HEK293 (cell line): ENCODE measurements at regions not wholly inside any gene's neighbourhood (a gene's known extent, or its start where the extent isn't known, plus 50 kb on each side); places are given as distances from the start of the nearest gene placed in this dataset.

Source experiments
- CTCF ChIA-PET: fragments of 350-600 bp; formaldehyde crosslinking; extraction: SDS; loops from one replicate; lab custom pipeline; 2021; ENCODE audit warnings: antibody characterized with exemption; lab: Yijun Ruan, JAX
- POLR2A ChIA-PET: fragments of 300-600 bp; formaldehyde crosslinking; extraction: SDS; loops from one replicate; lab custom pipeline; 2020; ENCODE audit warnings: antibody characterized with exemption, inconsistent platforms; lab: Yijun Ruan, JAX
- H3K27ac ChIP-seq: fragments of 200-500 bp; sonication (Bioruptor generic); 2 replicates; pipeline ENCODE4 v1.5.1; 2014; ENCODE audit warnings: low read depth, low read length, control low read depth, inconsistent platforms; ENCODE audit errors: extremely low read depth
- H3K36me3 ChIP-seq, 2 experiments: fragments of 200-500 bp in 1 of 2; sonication (Bioruptor generic) in 1 of 2; 1 replicate in 1 of 2; 2 replicates in 1 of 2; pipeline ENCODE4 v1.5.1; 2014 to 2017; ENCODE audit warnings: inconsistent platforms in 2 of 2, low read length in 2 of 2; ENCODE audit not compliant: control insufficient read depth in 2 of 2, insufficient read depth in 1 of 2
- H3K4me1 ChIP-seq: fragments of 200-500 bp; sonication (Bioruptor generic); 2 replicates; pipeline ENCODE4 v1.5.1; 2014; ENCODE audit warnings: mild to moderate bottlenecking, low read length, inconsistent platforms; ENCODE audit not compliant: control insufficient read depth, insufficient read depth
- H3K4me3 ChIP-seq: 2 replicates; pipeline ENCODE4 v1.5.1; 2011; ENCODE audit warnings: low read depth, mild to moderate bottlenecking, control low read depth, low read length, moderate library complexity
- H3K9me3 ChIP-seq: fragments of 200-500 bp; sonication (Bioruptor generic); 2 replicates; pipeline ENCODE4 v1.5.1; 2014; ENCODE audit warnings: low read depth, low read length, inconsistent platforms; ENCODE audit not compliant: control insufficient read depth, insufficient read depth
- CTCF ChIP-seq: fragments of 450-650 bp; formaldehyde crosslinking; IDR thresholded peaks from 2 replicates; pipeline ENCODE4 v1.5.1; 2016; ENCODE audit warnings: missing biosample characterization, missing genetic modification characterization
- GLIS2 ChIP-seq: fragments of 450-650 bp; formaldehyde crosslinking; IDR thresholded peaks from 2 replicates; pipeline ENCODE4 v1.5.1; 2016; ENCODE audit warnings: missing biosample characterization, missing genetic modification characterization
- REPIN1 ChIP-seq: fragments of 450-650 bp; formaldehyde crosslinking; IDR thresholded peaks from 2 replicates; pipeline ENCODE4 v1.5.1; 2017; ENCODE audit warnings: missing biosample characterization, missing genetic modification characterization, low read depth
- SCRT2 ChIP-seq: fragments of 450-650 bp; formaldehyde crosslinking; IDR thresholded peaks from 2 replicates; pipeline ENCODE4 v1.5.1; 2016; ENCODE audit warnings: missing biosample characterization, missing genetic modification characterization
- TRIM28 ChIP-seq: IDR thresholded peaks from 2 replicates; pipeline ENCODE4 v1.6.1; 2011; ENCODE audit warnings: low read length, control low read depth, borderline replicate concordance
- ZBTB44 ChIP-seq: fragments of 450-650 bp; IDR thresholded peaks from 2 replicates; pipeline ENCODE4 v1.5.1; 2018; ENCODE audit warnings: missing biosample characterization, mild to moderate bottlenecking, missing genetic modification characterization
- ZFP37 ChIP-seq: fragments of 450-650 bp; formaldehyde crosslinking; IDR thresholded peaks from 2 replicates; pipeline ENCODE4 v1.5.1; 2016; ENCODE audit warnings: missing biosample characterization, missing genetic modification characterization
- ZNF114 ChIP-seq: fragments of 450-650 bp; formaldehyde crosslinking; IDR thresholded peaks from 2 replicates; pipeline ENCODE4 v1.5.0; 2017; ENCODE audit warnings: missing biosample characterization, missing genetic modification characterization
- ZNF140 ChIP-seq: fragments of 450-650 bp; formaldehyde crosslinking; IDR thresholded peaks from 2 replicates; pipeline ENCODE4 v1.5.1; 2016; ENCODE audit warnings: missing biosample characterization, missing genetic modification characterization
- ZNF174 ChIP-seq: fragments of 450-650 bp; formaldehyde crosslinking; IDR thresholded peaks from 2 replicates; pipeline ENCODE4 v1.5.0; 2017; ENCODE audit warnings: missing biosample characterization, mild to moderate bottlenecking, missing genetic modification characterization
- ZNF202 ChIP-seq: fragments of 450-650 bp; formaldehyde crosslinking; IDR thresholded peaks from 2 replicates; pipeline ENCODE4 v1.5.1; 2016; ENCODE audit warnings: missing biosample characterization, missing genetic modification characterization, borderline replicate concordance
- ZNF266 ChIP-seq: fragments of 450-650 bp; formaldehyde crosslinking; IDR thresholded peaks from 2 replicates; pipeline ENCODE4 v1.5.1; 2016; ENCODE audit warnings: missing biosample characterization, missing genetic modification characterization, low read depth
- ZNF660 ChIP-seq: fragments of 450-650 bp; IDR thresholded peaks from 2 replicates; pipeline ENCODE4 v1.5.1; 2018; ENCODE audit warnings: missing biosample characterization, mild to moderate bottlenecking, missing genetic modification characterization
- ZNF670 ChIP-seq: fragments of 450-650 bp; formaldehyde crosslinking; IDR thresholded peaks from 2 replicates; pipeline ENCODE4 v1.5.1; 2016; ENCODE audit warnings: missing biosample characterization, missing genetic modification characterization, low read depth
- ZNF785 ChIP-seq: fragments of 450-650 bp; formaldehyde crosslinking; IDR thresholded peaks from 2 replicates; pipeline ENCODE4 v1.5.1; 2016; ENCODE audit warnings: missing biosample characterization, missing genetic modification characterization
- ZNF837 ChIP-seq: fragments of 450-650 bp; formaldehyde crosslinking; IDR thresholded peaks from 2 replicates; pipeline ENCODE4 v1.5.1; 2016; ENCODE audit warnings: missing biosample characterization, missing genetic modification characterization
- TF ChIP-seq, protein P1 (sequence below): fragments of 450-650 bp; formaldehyde crosslinking; conservative IDR thresholded peaks from 2 replicates; pipeline ENCODE4 v1.5.1; 2016; ENCODE audit warnings: low read depth, missing biosample characterization, missing genetic modification characterization

DNA sequence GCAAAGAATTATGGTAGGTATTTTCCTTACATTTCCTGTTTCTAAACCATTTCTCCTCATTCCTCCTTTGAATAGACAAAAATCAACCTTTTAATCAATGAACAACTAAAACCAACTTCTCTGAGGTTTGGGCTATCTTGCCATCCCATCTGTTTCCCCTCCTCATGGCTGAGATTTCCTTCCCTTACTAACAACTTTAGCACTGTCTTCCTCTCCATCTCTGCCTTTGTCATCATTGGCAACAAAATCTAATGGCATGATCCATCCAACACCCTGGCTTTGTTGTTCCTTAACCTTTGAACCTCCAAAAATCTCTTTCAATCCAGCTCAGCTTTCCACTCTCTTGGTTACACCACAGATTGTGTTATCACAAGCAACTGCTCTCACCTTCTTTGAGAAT is 95.3 kb upstream of the FAM136A start:
- no peaks in the 10 kb centered on the region for H3K9me3 ChIP-seq
- POLR2A ChIA-PET: no interaction called here
- TF ChIP-seq ZFP37 (tag by site-specific recombination) (no peak), CTCF (no peak), ZNF837 (tag by site-specific recombination) (no peak), ZNF266 (tag by site-specific recombination) (no peak), TRIM28 (no peak), GLIS2 (tag by site-specific recombination) (no peak), SCRT2 (tag by site-specific recombination) (no peak), REPIN1 (no peak)
- TF ChIP-seq, all 188 proteins: peak for 0
- CTCF ChIA-PET: interaction anchor here (1.9 kb wide), 1 partner anchor 57 kb away, joined by 5 read pairs; no protein-coding TSS in a partner anchor
- Histone ChIP-seq H3K36me3 (no peaks in the 10 kb centered on the region), H3K4me1 (no peaks in the 10 kb centered on the region), H3K4me3 (no peak overlapping the region), H3K27ac (no peak overlapping the region)

GRCh38 chr2:70396612-70397011 is 94.7 kb upstream of the FAM136A start:
- H3K9me3 ChIP-seq: no peaks in the 10 kb centered on the region
- no peak for TF ChIP-seq ZNF660 (tag by site-specific recombination)
- no peaks in the 10 kb centered on the region for H3K4me1 ChIP-seq
- H3K27ac ChIP-seq: no peak overlapping the region
- H3K4me3 ChIP-seq: no peak overlapping the region
- ChIA-PET CTCF (interaction anchor here (1.9 kb wide), 1 partner anchor 56 kb away, joined by 5 read pairs; no protein-coding TSS in a partner anchor), POLR2A (interaction anchor here (0.7 kb wide), 1 partner anchor 371 kb away, joined by 5 read pairs; the partner anchor contains the start of gene ADD2)
- no peaks in the 10 kb centered on the region for H3K36me3 ChIP-seq

DNA sequence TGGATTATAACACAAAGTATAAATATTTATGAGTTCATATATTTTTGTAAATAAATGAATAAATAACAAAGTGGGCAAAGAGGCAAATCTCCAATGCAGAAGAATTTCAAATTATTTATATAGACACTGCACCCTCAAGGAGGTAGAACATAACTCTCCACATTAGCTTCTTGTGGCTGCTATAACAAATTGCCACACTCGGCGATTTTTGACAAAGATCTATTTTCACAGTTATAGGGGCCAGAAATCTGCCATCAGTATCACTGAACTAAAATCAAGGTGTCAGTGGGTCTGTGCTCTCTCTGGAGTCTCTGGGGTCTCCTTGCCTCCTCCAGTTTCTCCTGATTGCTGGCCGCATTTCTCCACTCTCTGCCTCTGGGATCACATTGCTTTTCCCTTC is 92.0 kb upstream of the FAM136A start:
- no peaks in the 10 kb centered on the region for H3K36me3 ChIP-seq
- H3K27ac ChIP-seq: no peak overlapping the region
- ChIA-PET CTCF (interaction anchor here (0.7 kb wide), 1 partner anchor 53 kb away, joined by 3 read pairs; no protein-coding TSS in a partner anchor), POLR2A (no interaction called here)
- no peak overlapping the region for H3K4me3 ChIP-seq
- no peaks in the 10 kb centered on the region for H3K9me3 ChIP-seq
- no peaks in the 10 kb centered on the region for H3K4me1 ChIP-seq
- TF ChIP-seq ZNF174 (tag by site-specific recombination) (no peak), ZNF114 (tag by site-specific recombination) (no peak), ZNF140 (tag by site-specific recombination) (no peak), ZNF785 (tag by site-specific recombination) (no peak), ZNF670 (tag by site-specific recombination) (no peak), ZNF202 (no peak), ZBTB44 (tag by site-specific recombination) (no peak)
- TF ChIP-seq, protein P1, sequence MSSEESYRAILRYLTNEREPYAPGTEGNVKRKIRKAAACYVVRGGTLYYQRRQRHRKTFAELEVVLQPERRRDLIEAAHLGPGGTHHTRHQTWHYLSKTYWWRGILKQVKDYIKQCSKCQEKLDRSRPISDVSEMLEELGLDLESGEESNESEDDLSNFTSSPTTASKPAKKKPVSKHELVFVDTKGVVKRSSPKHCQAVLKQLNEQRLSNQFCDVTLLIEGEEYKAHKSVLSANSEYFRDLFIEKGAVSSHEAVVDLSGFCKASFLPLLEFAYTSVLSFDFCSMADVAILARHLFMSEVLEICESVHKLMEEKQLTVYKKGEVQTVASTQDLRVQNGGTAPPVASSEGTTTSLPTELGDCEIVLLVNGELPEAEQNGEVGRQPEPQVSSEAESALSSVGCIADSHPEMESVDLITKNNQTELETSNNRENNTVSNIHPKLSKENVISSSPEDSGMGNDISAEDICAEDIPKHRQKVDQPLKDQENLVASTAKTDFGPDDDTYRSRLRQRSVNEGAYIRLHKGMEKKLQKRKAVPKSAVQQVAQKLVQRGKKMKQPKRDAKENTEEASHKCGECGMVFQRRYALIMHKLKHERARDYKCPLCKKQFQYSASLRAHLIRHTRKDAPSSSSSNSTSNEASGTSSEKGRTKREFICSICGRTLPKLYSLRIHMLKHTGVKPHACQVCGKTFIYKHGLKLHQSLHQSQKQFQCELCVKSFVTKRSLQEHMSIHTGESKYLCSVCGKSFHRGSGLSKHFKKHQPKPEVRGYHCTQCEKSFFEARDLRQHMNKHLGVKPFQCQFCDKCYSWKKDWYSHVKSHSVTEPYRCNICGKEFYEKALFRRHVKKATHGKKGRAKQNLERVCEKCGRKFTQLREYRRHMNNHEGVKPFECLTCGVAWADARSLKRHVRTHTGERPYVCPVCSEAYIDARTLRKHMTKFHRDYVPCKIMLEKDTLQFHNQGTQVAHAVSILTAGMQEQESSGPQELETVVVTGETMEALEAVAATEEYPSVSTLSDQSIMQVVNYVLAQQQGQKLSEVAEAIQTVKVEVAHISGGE: no peak
